22Rv1 (cell line): ENCODE measurements at regions not wholly inside any gene's neighbourhood (a gene's known extent, or its start where the extent isn't known, plus 50 kb on each side); places are given as distances from the start of the nearest gene placed in this dataset.

ENCODE experiments used
- CTCF ChIP-seq: fragments of 450-650 bp; IDR thresholded peaks from 2 replicates; pipeline ENCODE4 v1.5.1; 2017; ENCODE audit warnings: mild to moderate bottlenecking
- ZFX ChIP-seq: fragments of 450-650 bp; IDR thresholded peaks from 2 replicates; pipeline ENCODE4 v1.6.1; 2017; ENCODE audit warnings: antibody characterized with exemption, borderline replicate concordance

GRCh38 chr10:63752318-63752717 is 231.1 kb downstream of the REEP3 start:
- no peak for TF ChIP-seq CTCF
- no peak for TF ChIP-seq ZFX
